GM23338 (cell line): ENCODE measurements at regions not wholly inside any gene's neighbourhood (a gene's known extent, or its start where the extent isn't known, plus 50 kb on each side); places are given as distances from the start of the nearest gene placed in this dataset.

Experiments
- CREB1 ChIP-seq: fragments of 250-450 bp; sonication (Bioruptor Pico); IDR thresholded peaks from 2 replicates; pipeline ENCODE4 v1.5.0; 2020; ENCODE audit warnings: low read depth, mild to moderate bottlenecking, moderate library complexity
- ETS1 ChIP-seq: IDR thresholded peaks from 2 replicates; pipeline ENCODE4 v1.6.1; 2016; ENCODE audit warnings: antibody characterized with exemption
- EZH2 ChIP-seq: fragments of 200-600 bp; sonication (generic); IDR thresholded peaks from one replicate; pipeline ENCODE4 v1.8.0; 2017; ENCODE audit warnings: antibody characterized with exemption, mild to moderate bottlenecking, low read depth; ENCODE audit not compliant: unreplicated experiment
- EZH2phosphoT487 ChIP-seq: fragments of 200-600 bp; sonication (generic); IDR thresholded peaks from one replicate; pipeline ENCODE4 v1.8.1; 2018; ENCODE audit warnings: antibody characterized with exemption; ENCODE audit not compliant: unreplicated experiment
- JUNB ChIP-seq: IDR thresholded peaks from one replicate; pipeline ENCODE4 v1.6.1; 2016; ENCODE audit warnings: antibody characterized with exemption; ENCODE audit not compliant: unreplicated experiment
- POLR2AphosphoS5 ChIP-seq: IDR thresholded peaks from 2 replicates; pipeline ENCODE4 v1.6.1; 2016; ENCODE audit warnings: antibody characterized with exemption, low read depth
- REST ChIP-seq: IDR thresholded peaks from one replicate; pipeline ENCODE4 v1.6.1; 2018; ENCODE audit warnings: antibody characterized with exemption; ENCODE audit not compliant: unreplicated experiment
- STAT1 ChIP-seq: IDR thresholded peaks from one replicate; pipeline ENCODE4 v1.6.1; 2016; ENCODE audit warnings: antibody characterized with exemption; ENCODE audit not compliant: unreplicated experiment
- ZNF331 ChIP-seq: fragments of 250-450 bp; sonication (Bioruptor Pico); IDR thresholded peaks from 2 replicates; pipeline ENCODE4 v1.5.0; 2020; ENCODE audit warnings: low read depth, mild to moderate bottlenecking, moderate library complexity
- TF ChIP-seq, protein P1 (sequence below), 2 experiments: fragments of 200-600 bp in 1 of 2; sonication (generic) in 1 of 2; conservative IDR thresholded peaks; 2 replicates each; pipeline versions ENCODE4 v1.5.1 to v1.6.1; 2016 to 2017; ENCODE audit warnings: antibody characterized with exemption in 2 of 2, low read depth in 2 of 2, mild to moderate bottlenecking in 2 of 2, moderate library complexity in 1 of 2
- TF ChIP-seq, protein P2 (sequence below): fragments of 250-450 bp; sonication (Bioruptor Pico); IDR thresholded peaks from 2 replicates; pipeline ENCODE4 v1.5.0; 2020; ENCODE audit warnings: mild to moderate bottlenecking, moderate library complexity

GRCh38 chr3:154029926-154030325 lies 91.3 kb upstream of the ARHGEF26 start:
- TF ChIP-seq, protein P1, sequence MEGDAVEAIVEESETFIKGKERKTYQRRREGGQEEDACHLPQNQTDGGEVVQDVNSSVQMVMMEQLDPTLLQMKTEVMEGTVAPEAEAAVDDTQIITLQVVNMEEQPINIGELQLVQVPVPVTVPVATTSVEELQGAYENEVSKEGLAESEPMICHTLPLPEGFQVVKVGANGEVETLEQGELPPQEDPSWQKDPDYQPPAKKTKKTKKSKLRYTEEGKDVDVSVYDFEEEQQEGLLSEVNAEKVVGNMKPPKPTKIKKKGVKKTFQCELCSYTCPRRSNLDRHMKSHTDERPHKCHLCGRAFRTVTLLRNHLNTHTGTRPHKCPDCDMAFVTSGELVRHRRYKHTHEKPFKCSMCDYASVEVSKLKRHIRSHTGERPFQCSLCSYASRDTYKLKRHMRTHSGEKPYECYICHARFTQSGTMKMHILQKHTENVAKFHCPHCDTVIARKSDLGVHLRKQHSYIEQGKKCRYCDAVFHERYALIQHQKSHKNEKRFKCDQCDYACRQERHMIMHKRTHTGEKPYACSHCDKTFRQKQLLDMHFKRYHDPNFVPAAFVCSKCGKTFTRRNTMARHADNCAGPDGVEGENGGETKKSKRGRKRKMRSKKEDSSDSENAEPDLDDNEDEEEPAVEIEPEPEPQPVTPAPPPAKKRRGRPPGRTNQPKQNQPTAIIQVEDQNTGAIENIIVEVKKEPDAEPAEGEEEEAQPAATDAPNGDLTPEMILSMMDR (conservative IDR thresholded peaks at IDR 0.05; ENCODE audit: low read depth in 2 of 2): no peak
- TF ChIP-seq POLR2AphosphoS5 (no peak), EZH2phosphoT487 (no peak), EZH2 (no peak), JUNB (no peak), CREB1 (no peak), REST (no peak), ZNF331 (CRISPR knock-in tag) (no peak), ETS1 (no peak), STAT1 (no peak)
- TF ChIP-seq, protein P2, sequence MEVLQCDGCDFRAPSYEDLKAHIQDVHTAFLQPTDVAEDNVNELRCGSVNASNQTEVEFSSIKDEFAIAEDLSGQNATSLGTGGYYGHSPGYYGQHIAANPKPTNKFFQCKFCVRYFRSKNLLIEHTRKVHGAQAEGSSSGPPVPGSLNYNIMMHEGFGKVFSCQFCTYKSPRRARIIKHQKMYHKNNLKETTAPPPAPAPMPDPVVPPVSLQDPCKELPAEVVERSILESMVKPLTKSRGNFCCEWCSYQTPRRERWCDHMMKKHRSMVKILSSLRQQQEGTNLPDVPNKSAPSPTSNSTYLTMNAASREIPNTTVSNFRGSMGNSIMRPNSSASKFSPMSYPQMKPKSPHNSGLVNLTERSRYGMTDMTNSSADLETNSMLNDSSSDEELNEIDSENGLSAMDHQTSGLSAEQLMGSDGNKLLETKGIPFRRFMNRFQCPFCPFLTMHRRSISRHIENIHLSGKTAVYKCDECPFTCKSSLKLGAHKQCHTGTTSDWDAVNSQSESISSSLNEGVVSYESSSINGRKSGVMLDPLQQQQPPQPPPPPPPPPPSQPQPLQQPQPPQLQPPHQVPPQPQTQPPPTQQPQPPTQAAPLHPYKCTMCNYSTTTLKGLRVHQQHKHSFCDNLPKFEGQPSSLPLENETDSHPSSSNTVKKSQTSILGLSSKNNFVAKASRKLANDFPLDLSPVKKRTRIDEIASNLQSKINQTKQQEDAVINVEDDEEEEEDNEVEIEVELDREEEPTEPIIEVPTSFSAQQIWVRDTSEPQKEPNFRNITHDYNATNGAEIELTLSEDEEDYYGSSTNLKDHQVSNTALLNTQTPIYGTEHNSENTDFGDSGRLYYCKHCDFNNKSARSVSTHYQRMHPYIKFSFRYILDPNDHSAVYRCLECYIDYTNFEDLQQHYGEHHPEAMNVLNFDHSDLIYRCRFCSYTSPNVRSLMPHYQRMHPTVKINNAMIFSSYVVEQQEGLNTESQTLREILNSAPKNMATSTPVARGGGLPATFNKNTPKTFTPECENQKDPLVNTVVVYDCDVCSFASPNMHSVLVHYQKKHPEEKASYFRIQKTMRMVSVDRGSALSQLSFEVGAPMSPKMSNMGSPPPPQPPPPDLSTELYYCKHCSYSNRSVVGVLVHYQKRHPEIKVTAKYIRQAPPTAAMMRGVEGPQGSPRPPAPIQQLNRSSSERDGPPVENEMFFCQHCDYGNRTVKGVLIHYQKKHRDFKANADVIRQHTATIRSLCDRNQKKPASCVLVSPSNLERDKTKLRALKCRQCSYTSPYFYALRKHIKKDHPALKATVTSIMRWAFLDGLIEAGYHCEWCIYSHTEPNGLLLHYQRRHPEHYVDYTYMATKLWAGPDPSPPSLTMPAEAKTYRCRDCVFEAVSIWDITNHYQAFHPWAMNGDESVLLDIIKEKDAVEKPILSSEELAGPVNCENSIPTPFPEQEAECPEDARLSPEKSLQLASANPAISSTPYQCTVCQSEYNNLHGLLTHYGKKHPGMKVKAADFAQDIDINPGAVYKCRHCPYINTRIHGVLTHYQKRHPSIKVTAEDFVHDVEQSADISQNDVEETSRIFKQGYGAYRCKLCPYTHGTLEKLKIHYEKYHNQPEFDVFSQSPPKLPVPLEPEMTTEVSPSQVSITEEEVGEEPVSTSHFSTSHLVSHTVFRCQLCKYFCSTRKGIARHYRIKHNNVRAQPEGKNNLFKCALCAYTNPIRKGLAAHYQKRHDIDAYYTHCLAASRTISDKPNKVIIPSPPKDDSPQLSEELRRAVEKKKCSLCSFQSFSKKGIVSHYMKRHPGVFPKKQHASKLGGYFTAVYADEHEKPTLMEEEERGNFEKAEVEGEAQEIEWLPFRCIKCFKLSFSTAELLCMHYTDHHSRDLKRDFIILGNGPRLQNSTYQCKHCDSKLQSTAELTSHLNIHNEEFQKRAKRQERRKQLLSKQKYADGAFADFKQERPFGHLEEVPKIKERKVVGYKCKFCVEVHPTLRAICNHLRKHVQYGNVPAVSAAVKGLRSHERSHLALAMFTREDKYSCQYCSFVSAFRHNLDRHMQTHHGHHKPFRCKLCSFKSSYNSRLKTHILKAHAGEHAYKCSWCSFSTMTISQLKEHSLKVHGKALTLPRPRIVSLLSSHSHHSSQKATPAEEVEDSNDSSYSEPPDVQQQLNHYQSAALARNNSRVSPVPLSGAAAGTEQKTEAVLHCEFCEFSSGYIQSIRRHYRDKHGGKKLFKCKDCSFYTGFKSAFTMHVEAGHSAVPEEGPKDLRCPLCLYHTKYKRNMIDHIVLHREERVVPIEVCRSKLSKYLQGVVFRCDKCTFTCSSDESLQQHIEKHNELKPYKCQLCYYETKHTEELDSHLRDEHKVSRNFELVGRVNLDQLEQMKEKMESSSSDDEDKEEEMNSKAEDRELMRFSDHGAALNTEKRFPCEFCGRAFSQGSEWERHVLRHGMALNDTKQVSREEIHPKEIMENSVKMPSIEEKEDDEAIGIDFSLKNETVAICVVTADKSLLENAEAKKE (CRISPR knock-in tag): no peak
